GM19463 (cell line): ENCODE measurements at regions not wholly inside any gene's neighbourhood (a gene's known extent, or its start where the extent isn't known, plus 50 kb on each side); places are given as distances from the start of the nearest gene placed in this dataset.

ENCODE experiments used
- ATAC-seq: cut with Tn5 transposase; IDR thresholded peaks from one replicate; pipeline ENCODE4 v1.9.1; 2021; ENCODE audit warnings: mild to moderate bottlenecking, moderate library complexity; ENCODE audit not compliant: unreplicated experiment

GRCh38 chr7:113825832-113826231 is 93.0 kb downstream of the PPP1R3A start:
- ATAC-seq: no peak

- no peak for ATAC-seq
Measured at GRCh38 chr7:113824117-113824823, 94.5 kb downstream of the PPP1R3A start.

DNA sequence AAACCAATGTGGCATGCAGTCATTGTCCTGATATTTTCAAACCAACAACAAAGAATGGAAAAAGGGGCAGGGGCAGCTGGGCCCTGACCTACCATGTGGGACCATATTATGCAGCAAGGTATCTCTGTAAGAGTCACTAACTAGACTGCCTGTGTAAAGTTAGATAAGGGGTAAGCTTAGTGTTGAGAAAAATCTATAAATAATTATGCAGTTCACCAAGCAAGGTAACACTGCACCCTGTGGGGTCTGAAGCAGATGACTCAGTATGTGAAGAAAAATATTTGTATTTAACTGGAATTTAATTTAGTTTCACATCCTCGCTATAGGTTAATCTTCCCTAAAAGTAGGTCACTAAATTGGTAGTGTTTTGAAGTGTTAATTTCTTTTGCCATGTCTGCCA is 99.3 kb downstream of the PPP1R3A start:
- no peak for ATAC-seq

DNA sequence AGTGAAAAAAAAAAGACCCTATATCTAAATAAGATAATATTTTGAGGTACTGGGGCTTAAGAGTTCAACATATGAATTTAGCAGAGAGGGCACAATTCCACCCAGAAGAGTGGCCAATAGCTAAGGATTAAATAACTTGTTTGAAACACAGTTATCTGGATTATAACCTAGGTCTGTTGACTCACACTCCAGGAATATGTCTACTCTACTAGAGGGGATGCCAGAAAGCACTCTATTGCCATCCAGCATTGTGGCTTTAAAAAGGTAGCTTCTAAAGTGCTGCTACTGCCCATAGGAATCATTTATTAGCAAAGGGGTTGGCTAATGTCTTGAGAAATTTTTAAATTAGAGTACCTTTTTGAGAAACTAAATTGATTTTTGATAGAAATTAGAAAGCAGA is 102.2 kb downstream of the PPP1R3A start:
- ATAC-seq: no peak

DNA sequence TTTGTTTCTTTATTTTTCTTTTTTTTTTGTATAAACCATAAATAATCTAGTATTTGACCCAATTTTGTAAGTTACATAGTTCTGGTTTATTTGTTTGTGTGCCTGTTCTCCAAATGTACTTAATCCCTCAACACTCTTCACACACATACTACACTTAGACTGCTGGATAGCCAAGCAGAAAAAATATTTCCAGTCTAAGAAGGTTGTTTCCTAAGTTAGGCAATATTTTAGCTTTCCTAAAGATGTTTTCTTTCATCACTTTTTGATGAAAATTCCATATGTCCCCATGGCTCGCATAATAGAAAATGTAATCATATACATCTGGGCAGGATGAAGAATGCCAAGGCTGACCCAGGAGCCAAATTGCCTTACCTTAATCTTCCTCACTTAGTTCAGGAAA is 105.3 kb downstream of the PPP1R3A start:
- no peak for ATAC-seq

GRCh38 chr7:113812591-113813255 is 106.1 kb downstream of the PPP1R3A start:
- no peak for ATAC-seq

DNA sequence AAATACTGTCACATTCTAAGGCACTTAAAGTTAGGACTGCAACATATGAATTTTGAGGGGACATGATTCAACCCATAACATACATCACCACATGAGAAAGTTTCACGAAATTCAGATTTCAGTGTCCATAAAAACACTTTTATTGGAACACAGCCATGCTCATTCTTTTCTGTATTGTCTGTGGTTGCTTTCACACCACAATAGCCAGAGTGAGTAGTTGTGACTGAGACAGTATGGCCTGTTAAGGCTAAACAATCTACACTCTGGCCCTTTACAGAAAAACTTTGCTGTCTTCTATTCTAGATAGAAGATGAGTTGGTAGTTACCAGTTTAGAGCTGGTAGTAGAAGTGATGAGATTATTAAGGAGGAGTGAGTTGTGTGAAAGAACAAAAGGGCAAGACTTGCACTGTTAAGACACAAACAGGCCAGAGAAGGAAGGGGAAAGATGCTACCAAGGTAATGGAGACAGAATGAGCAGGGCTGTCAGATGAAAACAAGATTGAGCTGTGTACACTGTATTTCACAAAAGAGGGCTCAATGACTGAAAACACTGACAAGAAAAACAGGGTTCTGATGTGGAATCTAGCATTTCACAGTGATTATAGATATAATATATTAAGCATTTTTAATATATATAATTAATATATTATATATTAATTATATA is 108.6 kb downstream of the PPP1R3A start:
- no peak for ATAC-seq

DNA sequence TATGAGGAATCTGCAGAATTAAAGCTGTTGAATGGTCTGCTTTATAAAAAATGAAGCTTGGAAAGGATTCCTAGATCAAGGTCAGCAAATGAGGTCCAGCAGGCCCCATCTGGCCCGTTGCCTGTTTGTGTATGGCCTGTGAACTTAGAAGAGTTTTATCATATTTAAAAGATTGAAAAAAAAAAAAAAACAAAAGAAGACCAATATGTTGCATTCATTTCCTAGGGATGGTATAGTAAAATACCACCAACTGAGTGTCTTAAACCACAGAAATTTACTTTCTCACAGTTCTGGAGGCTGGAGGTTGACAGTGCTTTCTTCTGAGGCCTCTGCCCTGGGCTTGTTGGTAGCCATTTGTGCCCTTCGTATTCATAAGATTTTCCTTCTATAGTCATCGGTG is 109.2 kb downstream of the PPP1R3A start:
- no peak for ATAC-seq

GRCh38 chr7:113806633-113807327 is 112.0 kb downstream of the PPP1R3A start:
- ATAC-seq: no peak

DNA sequence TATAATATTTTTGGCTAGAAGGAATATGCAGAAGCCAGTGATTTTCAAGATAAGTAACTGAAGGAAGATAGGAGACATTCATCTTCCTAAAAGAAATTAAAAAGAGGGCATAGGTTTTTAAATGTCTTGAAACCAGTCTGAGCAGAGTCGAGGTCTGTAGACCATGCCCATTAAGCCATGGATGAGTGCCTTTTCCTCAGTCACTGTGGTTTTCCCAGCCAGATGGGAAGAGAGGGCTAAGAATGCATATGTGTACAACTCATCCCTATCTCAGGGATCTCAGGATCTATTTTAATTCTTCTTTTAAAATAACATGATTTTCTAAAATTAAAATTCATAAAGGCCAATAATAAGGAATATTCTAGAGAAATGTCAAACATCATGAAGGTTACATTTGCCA is 112.8 kb downstream of the PPP1R3A start:
- no peak for ATAC-seq

- ATAC-seq: no peak
Measured at GRCh38 chr7:113804475-113805095, 114.2 kb downstream of the PPP1R3A start.

DNA sequence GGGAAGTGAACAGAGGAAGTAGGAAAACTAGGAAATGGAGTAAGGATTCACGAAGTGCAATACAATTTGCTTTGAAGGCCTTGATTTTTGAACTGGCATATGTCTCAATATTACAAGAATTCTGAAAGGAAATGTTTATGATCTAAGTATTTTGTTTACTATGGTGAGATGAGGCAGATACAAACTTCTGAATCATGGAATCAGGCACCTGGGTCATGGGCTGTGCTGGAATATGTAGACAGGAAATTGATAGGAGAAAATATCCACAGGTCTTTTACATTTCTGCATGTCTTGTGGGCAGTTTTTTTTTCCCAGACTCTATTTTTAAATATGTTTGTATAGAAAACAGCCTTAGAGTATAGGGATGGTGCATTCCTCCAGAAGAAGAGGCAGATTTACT is 117.1 kb downstream of the PPP1R3A start:
- ATAC-seq: no peak

DNA sequence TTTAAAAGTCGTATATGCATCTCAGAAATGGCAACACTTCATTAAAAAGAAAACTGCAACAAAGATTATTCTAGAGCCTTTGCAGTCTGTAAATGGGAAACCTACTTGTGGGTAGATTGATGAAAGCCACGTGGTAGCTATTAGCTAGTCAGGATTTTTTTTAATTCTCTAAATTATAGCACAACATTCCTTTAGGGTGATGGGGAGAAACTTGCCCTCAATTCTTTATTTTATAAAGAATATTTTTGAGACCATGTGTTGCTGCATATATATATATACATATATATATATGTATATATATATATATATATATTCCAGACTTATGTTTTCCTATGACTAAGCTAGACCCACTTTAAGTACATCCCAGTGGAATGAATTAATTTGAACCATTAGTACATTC is 118.0 kb downstream of the PPP1R3A start:
- no peak for ATAC-seq

- ATAC-seq: peak; percentile 99
Measured at GRCh38 chr7:113799896-113800295, 118.9 kb downstream of the PPP1R3A start.

DNA sequence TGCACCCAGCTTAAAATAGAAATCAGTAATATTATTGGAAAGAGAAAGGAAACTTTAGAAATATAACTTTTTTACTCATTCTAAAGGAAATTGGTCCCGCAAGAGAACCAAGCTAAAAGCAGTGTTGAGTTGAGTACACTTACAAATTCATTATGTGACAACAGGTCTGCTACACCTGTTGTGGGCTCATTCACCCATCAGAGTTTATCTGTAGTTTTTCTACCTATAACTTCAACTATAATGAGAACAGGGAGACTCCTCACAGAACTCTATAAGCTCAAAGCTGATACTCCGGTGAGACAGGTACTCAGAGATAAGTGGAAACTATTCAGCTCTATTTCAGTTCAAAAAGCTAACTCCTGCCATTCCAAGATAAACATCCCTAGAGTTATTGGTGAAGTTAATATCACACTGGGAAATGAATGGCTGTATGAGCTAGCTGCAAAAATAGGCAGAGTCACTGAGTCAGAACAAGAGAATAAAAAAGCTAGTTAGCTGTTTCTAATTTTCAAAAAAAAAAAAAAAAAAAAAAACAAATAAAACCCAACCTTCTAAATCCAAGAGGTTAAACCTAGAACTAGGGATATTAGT is 121.3 kb downstream of the PPP1R3A start:
- ATAC-seq: no peak

DNA sequence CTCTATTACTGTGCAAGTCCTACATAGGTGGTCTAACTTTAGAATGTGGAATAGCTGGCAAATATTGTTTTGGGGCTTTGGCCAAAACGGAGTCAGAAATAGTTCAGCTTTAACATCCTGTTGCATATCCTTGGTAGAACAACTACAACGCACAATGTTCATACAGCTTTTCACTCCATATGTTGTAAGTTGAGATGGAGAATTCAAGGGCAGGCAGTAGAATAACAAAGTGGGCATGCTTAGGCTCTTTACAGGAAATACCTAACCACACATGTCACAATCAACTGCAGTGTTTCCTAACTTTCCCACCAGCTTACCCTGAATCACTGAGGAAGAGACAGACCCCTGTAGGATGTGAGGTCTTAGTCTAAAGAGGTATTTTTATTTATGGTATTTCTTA is 122.3 kb downstream of the PPP1R3A start:
- ATAC-seq: no peak

GRCh38 chr7:113794573-113794972 is 124.2 kb downstream of the PPP1R3A start:
- ATAC-seq: no peak

GRCh38 chr7:113793171-113793570 is 125.6 kb downstream of the PPP1R3A start:
- ATAC-seq: no peak

- no peak for ATAC-seq
Measured at GRCh38 chr7:113790025-113790424, 128.8 kb downstream of the PPP1R3A start.

GRCh38 chr7:113787106-113787505 is 131.7 kb downstream of the PPP1R3A start:
- no peak for ATAC-seq

DNA sequence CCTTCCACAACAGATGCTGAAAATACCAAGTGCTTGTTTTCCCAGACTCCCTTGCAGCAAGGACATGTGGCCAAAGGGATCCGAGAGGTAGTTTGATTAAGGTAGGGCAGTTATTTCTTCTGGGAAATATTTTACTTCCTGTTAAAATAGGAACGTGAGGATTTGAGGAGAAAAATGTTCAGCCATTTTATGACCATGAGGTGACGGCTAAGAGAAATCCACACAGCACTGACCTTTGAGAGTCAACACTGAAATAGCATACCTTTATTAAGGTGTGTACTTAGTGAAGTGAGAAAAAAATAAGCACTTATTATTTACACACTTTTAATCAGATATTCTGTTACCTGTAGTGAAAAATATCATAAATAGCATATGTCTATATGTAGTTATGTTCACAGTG is 133.9 kb downstream of the PPP1R3A start:
- no peak for ATAC-seq
